OCI-M2 (cell line): ENCODE measurements at regions not wholly inside any gene's neighbourhood (a gene's known extent, or its start where the extent isn't known, plus 50 kb on each side); places are given as distances from the start of the nearest gene placed in this dataset.
"Not testable (repeated sequence)": the region's sequence is repeated elsewhere in the genome, so short reads cannot be mapped to it uniquely, and the experiment has no call there.

Experiments
- DNase-seq: peaks from one replicate; lab custom pipeline; 2025; ENCODE audit not compliant: unreplicated experiment; lab: John Stamatoyannopoulos, UW

DNA sequence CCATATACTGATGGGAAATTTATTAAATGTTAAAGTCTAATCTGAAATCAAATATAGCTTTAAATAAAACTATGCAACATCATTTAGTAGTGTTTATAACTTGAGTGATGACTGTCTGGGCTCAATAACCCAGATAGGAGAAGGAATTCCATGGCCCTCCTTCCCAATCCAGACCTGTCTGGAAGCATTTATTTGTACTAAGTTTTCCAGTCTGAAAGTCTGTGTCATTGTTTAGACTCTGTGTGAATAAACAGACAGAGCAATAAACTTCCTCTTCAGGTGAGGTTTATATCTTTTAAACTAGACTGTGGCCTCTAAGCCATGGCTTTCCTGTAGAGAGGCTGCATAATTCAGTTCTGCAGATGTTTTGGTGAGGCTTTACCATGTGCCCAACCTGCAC is 176.4 kb downstream of the SOX4 start:
- no peak for DNase-seq

DNA sequence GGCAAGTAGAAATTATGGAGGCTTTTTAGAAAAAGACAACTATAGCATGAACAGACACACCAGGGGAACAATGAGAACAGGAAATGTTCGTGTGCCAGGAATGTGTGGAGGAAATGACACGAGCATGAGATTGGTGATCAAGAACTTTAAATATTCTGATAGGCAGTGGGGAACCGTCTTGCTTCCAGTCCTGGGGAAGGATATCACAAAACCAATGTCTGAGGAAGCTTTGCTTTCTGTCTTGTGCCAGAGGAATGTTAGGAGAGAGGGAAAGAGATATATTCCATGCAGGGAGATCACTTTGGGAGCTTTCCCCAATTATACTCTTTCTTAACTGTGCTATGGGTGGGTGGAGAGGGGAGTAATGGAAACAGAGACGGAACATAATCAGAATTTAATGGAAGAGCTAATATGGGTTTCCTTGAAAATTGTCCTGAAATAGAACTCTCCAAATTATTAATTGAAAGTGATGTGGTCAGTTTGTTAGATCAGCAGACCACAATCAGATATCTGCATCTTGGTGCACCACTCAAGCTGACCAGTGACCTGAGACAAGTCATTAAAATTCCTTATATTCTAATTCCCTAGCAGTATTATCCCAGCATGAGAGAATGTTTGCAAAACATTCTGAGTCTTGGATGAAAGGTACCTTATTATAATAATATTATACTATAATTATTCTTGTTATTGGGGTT is 178.2 kb downstream of the SOX4 start:
- no peak for DNase-seq

DNA sequence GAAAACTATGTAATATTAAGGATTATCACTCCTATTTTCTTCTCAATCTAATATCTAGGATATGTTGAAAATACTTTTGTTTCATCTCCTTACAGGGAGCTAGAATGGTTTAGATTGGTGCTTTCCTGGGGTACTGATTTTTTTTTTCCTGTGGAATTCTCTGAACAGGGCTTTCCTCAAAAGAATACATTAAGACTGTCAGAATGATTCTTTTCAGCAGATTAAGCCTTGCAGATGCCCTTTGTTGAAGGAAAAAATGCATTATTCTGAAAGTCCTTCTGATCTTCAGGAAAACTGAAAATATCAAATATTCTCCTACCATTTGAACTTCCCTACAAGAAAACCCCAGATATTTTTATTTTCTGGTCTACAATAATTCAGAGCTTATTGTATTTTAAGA is 178.9 kb downstream of the SOX4 start:
- DNase-seq: no peak

DNA sequence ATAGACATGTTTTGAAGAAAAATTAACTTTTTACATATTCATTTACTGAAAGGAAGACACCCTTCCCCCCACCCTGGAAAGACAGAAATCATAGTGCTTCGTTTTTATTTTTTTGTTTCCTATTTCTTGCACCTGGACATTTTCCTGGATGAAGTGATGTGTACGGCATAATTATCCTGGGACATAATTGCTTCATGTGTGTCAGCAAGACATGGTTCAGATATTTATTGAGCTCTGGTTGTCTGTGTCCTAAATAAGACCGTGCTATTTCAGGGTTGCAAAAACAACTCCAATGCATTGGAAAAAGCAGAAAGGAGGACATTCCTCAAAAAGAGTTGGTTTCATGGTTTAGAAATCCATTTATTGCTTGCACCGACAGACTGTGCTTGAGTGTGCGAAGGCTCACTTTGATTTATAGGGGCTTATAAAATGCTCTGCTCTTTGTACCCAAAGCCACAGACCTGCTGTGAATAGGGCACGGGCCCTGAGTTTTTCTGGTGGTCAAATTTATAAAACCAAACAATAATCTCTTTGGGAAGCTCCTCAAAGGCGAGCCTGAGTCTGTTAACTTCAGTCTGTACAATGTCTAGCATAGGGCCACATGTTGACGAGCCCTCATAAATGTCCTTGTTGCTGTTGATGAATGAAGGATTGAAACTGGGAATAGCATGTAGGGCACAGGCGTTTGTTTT is 179.5 kb downstream of the SOX4 start:
- DNase-seq: no peak

DNA sequence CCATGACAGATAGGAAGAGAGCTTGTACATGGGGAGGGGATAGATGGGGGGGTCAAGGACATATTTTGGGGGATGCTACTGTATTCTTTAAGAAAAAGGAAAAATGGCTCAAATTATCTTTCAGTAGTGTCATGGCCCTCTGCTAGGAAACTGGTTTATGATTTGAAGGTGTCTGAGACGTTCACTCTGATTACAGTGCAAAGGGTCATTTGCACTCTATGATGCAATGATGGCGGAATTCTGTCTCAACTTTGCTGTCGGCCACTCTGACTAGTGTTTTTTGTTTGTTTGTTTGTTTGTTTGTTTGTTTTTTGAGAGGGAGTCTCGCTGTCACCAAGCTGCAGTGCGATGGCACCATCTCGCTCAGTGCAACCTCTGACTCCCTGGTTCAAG is 180.0 kb downstream of the SOX4 start:
- no peak for DNase-seq

DNA sequence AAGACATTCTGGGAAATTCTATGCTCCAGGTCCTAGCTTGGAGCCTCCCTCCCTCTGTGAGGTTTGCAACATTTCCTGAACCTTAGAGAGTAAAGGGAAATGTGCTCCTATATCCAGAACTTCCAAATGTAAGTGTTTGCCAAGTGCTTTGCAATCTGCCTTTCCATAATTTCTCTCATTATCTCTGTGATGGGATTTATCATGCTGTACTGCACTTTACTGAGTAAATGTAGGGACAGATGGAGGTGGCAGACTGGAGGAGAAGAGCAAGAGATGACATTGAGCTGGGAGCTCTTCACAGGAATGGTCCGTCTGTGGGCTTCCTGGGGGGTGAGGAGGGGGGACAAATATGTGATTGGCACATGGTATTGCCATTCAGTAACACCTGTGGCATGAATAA is 184.3 kb downstream of the SOX4 start:
- no peak for DNase-seq

DNA sequence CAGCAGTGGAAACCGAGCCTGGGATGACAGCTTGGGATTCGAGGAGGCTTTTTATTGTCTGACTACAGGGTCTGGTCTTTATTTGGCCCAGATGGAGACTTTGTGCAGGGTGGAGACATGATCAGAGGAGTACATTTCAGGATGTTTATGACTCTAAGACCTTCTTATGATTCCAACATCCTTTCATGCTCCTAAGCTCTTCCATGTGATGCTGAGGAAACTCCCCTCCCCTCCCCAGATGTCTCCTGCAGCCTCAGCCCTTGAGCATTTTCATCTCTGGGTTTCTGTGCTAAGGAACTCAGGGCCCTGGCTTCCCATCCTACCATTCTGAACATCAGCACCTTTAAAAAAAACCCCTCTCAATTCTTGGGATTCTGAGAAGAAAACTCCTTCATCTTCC is 186.6 kb downstream of the SOX4 start:
- DNase-seq: no peak

DNA sequence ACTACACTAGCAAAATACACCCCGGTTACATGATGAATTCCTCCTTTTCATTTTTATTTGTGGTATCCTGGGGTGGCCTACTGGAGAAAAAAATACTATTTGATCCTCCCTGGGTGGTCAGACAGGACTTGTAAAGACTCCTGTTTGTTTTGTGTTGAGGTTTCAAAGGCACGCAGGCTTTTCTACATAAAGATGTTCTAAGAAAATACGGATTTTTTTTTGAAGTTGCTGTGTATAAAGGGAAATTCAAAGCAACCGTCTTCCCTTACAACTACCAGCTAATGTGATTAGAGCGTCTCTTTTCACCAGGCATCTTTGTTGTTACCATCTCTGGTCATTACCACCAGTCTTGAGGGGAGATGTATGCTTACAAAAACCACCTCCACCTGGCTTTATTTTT is 187.1 kb downstream of the SOX4 start:
- DNase-seq: no peak

DNA sequence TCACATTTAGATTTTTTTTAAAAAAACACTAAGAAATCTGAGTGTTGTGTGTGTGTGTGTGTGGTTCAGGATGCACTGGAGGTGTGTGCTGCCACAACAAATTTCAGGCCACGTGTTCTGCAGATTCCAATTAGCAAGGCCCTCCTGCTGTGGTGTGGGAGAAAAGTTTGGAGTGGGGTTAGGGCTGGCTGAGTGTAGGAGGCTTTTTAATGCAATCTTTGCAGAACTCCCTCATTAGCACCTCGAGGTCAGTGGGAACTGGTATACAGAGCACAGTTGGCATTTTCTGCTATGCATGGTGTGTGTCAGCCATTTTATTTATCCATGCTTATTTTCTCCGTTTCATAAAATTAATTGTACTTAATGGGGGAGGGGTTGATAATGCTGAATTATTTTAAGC is 187.6 kb downstream of the SOX4 start:
- no peak for DNase-seq

DNA sequence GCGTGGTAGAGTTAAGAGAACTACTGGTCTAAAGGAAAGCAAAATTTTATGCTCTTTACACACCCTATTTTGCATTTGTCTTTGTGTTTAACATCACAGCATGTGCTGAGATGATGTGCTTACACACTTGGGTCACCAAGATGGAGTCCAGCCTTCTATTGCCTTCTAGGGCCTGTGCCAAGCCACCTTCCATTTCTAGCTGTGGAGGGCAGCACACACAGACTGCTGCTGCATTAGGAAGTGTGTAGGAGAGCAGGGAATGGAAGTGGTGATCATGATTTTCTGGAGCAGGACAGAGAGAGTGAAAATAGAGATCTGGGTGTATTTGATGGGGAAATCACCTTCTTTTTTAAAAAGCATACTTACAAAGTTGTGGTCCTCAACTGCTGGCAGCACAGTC is 191.6 kb downstream of the SOX4 start:
- DNase-seq: no peak

DNA sequence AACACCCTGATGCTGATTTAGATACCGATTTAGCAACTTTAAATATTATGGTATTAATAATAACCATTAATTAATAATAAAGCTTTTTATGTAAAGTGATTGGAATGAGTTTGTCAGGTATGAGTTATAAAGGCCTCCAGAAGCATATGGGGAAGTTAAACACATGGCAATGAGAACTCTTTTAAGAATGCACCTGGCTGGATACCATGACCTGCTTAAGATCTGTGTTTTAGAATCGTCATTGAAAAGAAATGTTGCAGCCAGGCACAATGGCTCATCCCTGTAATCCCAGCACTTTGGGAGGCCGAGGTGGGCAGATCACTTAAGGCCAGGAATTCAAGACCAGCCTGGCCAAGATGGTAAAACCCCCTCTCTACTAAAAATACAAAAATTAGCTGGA is 197.5 kb downstream of the SOX4 start:
- no peak for DNase-seq

DNA sequence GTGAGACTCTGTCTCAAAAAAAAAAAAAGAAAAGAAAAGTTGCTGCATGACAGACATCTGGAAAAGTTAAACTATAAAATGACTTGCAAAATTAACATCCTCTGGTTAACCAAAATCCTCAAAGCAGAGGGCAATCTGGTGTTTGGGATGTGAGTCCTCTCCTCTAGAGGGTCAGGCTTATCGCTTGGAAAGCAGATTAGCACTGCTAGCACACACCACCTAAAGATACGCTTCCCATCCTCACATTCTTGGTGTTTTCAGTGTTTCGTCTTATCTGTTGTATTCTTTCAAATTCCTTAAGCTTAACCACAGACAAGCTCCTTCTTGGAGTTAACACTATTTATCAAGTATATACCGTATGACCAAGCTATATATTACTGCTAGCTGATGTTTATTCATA is 198.0 kb downstream of the SOX4 start:
- peak; percentile 10 for DNase-seq

DNA sequence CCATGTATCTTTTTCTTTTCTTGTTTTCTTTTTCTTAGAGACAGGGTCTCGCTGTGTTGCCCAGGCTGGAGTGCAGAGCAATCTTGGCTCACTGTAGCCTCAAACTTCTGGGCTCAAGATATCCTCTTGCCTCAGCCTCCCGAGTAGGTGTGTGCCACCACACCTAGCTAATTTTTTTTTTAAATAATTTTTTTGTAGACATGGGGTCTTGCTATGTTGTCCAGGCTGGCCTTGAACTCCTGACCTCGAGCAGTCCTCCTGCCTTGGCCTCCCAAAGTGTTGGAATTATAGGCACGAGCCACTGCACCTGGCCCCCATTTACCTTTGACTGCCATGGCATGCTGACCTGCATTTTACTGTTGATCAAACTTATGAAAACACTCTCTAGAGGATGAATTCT is 198.6 kb downstream of the SOX4 start:
- DNase-seq: no peak

DNA sequence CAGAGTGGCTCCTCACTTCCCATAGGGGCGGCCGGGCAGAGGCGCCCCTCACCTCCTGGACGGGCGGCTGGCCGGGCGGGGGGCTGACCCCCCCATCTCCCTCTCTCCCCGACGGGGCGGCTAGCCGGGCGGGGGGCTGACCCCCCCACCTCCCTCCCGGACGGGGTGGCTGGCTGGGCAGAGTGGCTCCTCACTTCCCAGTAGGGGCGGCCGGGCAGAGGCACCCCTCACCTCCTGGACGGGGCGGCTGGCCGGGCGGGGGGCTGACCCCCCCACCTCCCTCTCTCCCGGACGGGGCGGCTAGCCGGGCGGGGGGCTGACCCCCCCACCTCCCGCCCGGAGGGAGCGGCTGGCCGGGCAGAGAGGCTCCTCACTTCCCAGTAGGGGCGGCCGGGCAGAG is 203.4 kb downstream of the SOX4 start:
- DNase-seq: not testable (repeated sequence)

DNA sequence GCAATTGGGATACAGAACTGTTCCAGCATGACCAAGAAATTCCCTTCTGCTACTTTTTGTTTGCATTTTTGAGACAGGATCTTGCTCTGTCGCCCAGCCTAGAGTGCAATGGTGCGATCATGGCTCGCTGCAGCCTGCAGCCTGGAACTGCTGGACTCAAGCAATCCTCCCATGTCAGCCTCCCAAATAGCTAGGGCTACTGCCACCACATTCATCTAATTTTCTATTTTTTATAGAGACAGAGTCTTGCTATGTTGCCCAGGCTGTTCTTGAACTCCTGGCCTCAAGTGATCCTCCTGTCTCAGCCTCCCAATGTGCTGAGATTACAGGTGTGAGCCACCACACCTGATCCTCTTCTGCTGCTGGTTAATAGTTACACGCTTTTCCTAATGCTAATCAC is 204.9 kb downstream of the SOX4 start:
- DNase-seq: no peak

DNA sequence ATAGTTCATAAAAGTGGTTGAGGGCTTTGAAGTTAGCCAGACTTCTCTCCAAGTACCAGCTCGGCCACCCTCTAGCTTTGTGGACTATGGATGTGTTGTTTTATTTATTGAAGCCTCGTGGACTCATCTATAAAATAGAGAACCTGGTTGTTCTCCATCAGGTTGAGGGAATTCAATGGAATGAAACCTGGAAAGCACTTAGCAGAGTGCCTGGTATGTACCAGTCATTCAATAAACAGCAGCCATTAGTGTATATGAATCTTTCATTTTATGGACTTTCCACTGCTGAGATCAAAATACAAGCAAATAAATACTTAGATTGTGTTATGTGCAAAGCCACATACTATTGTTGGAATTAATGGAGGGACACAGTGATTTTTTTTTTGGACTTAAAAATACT is 206.8 kb downstream of the SOX4 start:
- DNase-seq: no peak

DNA sequence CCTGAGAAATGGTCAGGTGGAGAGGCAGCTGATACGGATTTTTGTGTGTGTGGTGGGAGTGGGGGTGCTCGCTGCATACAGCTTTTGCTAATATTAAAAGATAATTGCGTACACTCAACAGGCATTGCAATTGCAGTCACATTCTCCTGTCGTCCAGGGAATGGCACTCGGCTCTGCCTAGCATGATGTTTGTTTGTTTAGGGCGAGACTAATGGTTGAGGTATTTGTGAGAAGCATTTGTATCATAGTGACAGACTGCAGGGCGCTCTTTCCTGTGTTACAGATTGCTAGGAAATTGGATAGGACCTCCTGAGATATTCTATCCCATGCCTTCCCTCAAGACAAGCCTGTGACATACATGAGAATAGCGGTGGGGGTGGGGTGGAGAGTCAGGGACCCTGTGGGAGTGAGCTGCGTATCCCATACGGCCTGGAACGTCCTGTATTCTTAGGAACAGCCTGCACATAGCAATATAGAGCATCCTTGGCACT is 207.4 kb downstream of the SOX4 start:
- DNase-seq: no peak

DNA sequence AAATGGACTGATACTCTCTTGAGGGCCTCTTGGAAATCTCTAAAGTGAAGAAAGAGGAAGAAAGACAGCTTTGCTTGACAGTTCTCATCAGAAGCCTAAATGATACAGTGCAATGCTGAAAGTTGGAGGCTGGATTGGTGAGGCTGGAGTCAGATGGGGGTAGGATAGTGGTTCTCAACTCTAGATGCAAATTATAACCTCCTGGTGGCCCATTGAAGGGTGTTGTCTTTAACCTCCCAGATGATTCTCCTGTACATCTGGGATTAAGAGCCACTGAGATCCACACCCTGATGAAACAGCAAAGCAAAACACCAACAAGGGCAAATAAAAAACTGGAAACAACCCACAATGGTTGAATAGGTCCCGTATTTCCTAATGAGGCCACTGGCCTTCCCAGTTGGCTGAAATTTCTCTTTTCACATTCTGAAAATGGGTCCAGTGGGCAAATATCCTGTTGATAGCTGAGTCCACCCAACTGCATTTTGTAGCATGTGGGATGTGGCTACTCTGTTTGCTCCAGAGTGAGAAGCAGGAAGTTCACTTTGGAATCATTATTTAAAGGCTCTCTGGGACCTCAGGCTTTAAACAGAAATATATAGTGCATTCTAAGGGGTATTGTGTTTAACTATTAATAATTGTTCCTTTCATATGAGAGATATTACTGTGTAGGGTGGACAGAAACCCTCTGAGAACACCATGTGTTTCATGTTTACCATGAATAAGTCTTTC is 208.1 kb downstream of the SOX4 start:
- no peak for DNase-seq

DNA sequence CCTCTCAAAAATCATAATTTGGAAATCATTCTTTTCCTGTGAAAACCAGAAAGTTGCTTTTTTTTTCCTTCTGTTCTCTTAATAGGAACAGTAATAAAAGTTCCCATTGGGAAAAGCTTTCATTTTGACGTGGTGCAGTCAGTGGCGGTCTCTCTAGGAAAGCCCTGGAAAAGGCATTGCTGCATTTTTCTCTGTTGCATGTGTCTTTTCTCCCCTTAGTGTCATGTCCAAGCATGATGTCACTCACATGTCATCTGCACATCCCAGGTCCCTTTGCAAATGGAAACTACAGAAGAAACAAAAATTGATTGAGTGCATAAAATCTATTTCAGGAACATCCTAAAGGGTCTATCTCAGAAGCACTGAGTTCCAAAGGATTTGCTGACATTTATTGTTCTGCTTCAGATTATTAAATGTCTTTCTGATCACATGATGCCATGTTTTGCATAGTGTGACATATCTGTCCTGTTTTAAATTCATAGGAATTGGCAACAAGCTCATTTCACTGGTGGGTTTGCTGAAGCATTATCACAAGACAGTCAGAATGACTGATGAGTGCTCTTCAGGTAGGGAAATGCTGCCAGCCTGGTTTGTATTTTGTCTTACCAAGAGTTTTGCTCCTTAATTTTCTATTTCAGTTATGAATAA is 208.7 kb downstream of the SOX4 start:
- DNase-seq: no peak

DNA sequence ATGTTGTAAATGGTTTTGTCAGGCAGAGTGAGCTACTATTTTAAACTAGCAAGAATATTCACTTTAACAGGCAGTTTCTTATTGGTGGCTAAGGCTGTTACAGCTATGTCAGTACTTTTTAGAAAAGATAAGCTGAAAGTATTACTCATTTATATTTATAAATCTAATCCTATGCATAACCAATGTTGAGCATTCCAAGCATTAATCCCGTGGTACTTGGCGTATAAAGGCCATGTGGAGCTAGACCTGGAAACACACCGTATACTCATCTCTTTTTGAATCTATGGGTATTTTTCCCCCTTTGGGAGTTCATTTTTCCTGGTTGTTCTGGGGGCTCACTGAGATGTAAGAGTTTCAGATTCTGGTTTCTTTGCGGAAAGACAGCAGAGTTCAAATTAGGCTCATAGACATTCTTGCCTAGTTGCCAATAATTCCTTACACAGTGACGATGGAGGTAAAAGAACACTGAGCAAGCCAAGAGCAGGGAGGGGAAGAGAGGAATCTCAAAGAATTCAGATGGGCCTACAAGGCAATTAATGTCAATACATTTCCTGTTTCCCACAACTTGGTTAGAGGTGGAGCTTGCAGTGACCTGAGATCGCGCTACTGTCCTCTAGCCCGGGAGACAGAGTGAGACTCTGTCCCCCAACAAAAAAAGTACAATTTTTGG is 211.5 kb downstream of the SOX4 start:
- DNase-seq: no peak
